CD1c-positive myeloid dendritic cell (primary cell): ENCODE measurements at regions not wholly inside any gene's neighbourhood (a gene's known extent, or its start where the extent isn't known, plus 50 kb on each side); places are given as distances from the start of the nearest gene placed in this dataset.
"Not testable (repeated sequence)": the region's sequence is repeated elsewhere in the genome, so short reads cannot be mapped to it uniquely, and the experiment has no call there.

Experiments used
- DNase-seq: peaks from one replicate; pipeline ENCODE4 v3.0.0-alpha.2; 2016; ENCODE audit errors: extremely low spot score

DNA sequence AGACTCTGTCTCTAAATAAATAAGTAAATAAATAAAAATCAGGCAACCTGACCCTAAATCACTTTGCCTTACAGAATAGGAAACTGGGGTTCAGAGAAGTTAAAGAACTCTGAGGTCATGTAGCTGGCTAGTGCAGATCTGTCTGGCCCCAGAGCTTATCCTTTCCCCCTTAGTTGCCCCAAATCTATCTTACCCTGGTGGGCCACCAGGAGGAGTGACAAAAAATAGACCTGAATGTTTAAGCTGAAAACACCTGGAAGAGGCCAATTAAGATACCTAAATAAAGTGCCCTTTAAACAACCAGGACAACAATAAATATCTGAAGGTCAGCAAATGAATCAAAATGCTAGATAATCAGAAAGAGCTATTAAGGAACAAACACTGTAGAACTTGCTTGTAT lies 59.7 kb downstream of the TEX35 start:
- no peak for DNase-seq

DNA sequence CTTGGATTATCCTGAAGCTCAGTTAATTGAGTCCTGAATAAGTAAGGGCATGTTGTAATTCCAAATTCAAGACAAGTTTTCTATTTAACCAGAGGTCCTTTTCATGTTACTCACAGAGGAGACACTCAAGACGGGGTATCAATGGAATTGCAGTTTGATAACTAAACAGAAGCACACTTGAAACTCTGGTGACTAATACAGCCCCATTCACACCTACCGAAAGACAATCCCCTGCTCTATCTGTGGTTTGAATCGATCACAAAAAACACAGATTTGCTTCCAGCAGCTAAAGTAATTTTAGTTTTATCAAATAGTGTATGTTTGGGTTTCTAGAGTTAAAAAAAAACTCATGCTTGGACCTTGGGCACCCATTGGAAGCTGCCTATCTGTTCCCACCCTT lies 60.4 kb downstream of the TEX35 start:
- DNase-seq, result no peak

DNA sequence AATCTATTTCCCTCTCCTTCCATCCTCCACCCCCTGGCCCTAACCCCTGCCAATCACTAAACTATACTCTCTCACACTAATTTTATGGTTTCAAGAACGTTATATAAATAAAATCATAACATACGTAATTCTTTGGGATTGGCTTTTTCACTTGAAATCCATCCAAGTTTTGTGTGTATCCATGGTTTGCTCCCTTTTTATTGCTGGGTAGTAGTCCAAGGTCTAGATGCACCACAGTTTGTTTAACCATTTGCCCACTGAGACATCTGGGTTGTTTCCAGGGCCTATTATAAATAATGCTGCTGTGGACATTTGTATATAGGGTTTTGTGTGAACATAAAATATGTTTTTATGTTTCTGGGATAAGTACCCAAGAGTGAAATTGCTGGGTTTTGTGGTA lies 61.4 kb downstream of the TEX35 start:
- DNase-seq, result no peak

DNA sequence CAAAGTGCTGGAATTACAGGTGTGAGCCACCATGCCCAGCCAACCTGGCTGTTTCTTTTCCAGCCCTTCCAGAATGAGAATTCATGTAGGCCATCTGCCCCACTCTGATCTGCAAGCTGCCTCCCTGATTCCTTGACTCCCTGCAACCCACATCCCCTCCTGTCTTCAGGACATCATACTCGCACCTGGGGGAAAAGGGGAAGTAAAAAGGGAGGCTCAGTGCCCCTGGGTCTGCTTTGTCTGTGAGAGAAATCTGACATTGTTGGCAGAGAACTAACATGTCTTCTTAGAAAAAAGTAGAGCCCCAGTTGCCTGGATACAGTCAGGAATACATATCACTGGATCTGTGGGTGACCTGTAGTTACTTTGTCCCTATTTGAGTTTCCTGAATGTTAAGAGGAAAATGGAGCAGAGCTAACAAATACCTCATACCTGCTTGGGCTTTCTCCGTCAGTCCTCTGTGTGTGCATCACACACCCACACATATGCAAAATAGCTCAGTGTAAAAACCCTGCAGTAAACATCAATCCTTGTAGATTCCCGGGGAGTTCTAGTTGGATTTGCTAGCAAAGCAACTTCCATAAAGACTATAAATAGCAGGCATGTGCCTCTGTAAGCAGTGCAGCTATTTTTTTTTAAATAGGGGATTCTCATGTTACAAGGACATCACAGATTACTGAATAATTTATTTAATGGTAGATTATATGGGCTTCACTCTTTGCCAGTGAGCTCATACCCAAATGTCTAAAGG lies 62.9 kb downstream of the TEX35 start:
- no peak for DNase-seq

DNA sequence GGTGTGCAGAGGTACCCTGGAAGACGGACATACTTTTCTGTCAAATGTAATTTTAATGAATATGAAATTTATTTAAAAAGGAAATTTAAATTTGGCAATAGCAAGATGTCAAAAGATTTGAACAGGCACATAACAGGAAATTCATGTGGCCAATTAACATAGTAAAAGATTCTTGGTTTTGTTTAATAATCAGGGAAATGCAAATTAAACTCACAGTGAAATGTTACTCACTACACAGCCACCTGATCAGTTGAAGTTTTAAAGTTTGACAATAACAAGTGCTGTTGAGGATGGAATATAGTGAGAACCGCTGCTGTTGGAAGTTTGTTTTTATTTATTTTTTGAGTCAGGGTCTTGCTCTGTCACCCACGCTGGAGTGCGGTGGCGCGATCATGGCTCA lies 63.9 kb downstream of the TEX35 start:
- DNase-seq, result no peak

DNA sequence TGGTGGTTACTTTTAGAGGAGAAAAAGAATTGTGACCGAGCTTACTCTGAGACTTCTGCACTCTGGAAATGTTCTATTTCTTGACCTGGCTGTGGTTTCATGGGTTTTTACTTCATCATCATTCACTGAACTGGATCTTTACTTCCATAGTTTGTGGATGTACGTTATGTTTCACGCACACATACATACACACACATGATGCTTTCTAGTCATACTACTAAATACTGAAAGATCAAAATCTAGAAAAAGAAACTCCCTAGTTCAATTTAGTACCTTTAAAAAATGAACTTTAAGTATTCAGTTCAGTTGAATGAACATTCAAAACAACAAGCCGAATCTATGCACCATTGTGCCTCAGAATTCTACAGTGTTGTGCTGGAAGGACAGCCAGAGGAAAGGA lies 65.0 kb downstream of the TEX35 start:
- no peak for DNase-seq

DNA sequence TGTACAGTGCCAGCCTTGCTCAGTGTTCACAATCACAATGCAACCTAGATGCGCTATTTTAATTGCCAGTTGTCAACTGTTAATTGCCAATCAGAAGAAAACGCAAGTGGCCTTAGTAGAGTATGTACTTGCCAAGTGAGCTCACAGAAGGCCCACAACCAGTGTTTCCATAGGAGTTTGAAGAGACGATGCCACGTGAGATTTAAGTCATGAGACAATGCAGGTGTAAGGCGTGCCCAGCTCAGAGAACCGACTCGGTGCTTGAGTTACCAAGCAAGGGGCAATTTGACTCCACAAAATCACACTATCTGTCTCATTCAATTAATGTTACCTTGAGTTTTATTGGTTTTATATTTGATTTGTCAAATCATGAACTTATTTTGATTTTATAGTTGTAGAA lies 65.6 kb downstream of the TEX35 start:
- DNase-seq, result no peak

DNA sequence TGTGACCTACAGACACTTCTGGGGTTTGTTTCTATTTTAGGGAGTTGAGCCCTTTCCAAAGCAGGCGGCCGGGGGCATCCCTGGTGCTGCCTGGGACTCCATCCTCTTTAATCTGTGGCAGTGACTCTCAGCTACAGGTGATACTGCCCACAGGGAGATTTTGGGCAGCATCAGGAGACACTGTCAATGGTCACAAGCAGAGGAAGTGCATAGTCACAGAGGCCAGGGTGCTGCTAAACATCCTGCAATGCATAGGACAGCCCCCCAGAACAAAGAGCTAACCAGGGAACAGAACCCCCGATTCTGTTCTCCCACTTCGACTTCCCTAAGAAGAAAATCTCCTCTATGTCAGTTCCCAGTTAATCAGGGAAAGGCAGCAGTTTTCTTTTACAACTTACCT lies 66.2 kb downstream of the TEX35 start:
- DNase-seq, result no peak

DNA sequence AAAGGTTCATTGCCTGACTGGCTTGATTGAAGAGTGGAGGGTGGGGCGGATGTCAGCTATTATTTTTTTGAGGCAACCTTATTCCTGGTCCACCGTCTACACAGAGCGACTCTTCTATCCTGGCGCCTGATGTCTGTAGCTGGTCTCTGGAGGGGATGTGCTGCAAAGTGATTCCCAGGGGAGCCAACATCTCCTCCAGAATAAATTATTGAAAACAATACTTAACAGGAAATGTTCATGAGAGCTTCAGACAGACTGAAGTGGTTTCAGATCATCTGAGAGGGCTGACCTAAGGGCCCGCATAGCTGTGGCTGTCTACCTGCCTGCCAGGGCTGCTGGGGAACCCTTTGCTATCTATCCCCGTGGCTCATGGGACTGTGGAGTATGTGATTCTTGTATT lies 66.7 kb downstream of the TEX35 start:
- no peak for DNase-seq

DNA sequence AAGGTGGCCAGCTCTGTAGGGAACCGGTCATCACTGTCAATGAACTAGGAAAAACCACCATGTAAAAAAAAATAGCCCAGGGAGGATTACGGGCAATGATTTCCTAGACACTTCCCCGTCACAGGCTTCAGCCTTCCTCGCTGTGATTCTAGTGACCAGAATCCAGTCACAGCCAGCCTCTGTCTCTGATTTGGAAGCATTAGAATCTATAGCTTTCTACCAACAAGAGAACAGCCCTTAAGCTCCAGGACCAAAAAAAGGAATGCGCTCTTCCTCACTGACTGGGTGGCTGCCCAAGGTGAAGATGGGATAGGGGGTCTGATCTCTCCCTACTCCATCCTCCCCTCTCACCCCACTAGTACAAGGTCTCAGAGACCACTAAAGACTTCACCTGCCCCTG lies 67.2 kb downstream of the TEX35 start:
- DNase-seq, result no peak

DNA sequence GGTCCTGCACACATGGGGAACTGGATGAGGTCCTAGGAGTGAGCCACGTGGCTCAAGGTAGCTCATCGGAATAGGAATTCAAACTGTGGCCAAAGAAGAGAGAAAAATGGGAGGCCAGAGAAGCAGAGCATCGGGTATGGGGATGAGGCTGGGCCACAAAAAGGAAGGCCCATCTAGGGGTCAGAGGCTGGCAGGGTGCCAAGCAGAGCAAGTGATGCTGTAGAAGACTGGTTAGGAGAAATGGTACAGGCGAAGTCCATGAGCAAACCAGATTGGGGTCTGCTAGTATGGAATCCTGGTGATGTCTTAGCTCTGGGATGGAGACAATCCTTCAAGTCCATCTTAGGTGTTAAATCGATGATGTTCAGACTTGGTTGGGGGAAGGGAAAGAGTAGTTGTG lies 68.0 kb downstream of the TEX35 start:
- no peak for DNase-seq

DNA sequence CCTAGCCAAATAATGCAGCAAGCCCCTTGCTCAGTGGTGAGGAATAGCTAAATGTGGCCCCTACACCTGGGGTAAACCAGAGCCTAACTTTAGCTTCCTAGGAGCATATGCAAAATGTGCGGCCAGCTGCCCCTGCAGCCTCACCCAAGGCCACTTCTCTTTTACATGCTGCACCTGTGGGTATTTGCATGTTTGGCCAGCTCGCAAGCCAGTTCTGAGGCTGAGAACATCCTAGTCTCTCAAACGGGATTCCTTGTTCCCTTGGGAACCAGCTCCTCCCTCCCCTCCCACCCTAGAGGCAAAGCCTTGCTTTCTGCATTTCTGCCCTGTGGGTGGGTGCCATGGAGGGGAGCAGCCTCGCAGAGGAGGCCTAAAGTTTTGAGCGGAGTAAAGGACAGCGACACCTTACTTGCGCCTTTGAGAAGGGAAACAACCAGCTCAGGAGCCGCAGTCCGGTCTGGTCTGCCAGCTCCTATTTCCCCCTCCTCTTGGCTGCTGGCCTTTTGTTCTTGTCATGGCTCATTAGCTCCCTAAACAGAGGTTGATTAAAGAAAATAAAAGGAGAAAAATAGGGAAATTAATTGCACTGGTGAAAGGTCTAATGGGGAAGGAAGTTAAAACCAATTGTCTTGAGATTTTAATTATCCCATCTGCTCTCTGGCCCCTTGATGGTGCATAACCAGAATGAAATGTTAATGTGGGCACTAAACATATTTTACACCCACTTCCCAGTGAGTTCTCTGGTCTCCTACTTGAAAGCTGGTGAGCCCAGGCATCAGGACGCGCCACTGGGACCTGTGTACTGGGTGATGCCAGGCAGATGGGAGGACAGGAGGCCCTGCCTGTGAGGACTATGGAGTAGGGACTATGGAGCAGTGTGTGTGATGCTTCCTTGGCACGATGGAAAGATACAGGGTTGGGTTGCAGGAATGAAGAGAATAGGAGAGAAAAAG lies 68.7 kb downstream of the TEX35 start:
- DNase-seq, result no peak

DNA sequence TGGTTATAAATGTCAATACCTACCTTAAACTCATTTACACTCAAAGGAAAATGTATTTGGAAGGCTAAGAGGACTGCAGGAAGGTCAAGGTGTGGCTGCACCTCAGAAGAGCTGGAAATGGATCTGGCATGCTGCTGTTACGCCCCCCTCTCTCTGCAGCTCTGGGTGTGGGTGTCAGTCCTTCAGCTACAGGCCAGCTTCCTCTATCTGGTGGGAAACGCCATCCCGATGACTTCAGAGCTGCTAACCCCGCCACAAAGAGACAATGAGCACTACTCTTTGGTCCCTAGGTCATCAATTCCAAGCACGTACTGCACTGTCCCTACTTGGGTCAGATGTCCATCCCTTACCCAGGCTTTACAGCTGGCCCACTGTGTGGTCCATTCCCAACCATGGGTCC lies 74.2 kb downstream of the TEX35 start:
- no peak for DNase-seq

DNA sequence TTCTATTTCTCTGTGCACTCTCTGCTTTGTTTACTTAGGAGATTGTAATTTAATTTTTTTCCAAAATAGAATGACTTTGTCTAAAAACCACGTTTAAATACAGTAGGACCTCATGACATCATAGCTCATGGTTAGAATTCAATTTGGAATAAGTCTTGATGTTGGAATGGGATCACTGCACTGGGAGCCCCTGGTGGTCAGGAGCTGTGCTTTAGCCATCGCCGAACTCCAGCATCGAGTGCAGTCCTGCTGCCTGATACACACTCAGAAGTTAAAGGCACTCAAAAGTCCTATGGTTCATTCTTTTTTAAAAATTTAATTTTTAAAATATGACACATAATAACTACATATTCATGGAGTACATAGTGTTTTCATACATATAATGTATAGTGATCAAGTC lies 75.1 kb downstream of the TEX35 start:
- no peak for DNase-seq

DNA sequence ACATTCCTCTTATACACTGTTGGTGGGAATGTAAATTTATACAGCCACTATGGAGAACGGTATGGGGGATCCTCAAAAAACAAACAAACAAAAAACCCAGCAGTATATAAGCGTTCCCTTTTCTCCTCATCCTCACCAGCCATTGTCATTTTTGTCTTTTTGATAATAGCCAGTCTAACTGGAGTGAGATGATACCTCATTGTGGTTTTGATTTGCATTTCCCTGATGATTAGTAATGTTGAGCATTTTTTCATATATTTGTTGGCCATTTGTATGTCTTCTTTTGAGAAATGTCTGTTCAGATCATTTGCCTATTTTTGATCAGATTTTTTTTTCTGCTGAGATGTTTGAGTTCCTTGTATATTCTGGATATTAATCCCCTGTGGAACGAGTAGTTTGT lies 76.1 kb downstream of the TEX35 start:
- DNase-seq, result not testable (repeated sequence)

DNA sequence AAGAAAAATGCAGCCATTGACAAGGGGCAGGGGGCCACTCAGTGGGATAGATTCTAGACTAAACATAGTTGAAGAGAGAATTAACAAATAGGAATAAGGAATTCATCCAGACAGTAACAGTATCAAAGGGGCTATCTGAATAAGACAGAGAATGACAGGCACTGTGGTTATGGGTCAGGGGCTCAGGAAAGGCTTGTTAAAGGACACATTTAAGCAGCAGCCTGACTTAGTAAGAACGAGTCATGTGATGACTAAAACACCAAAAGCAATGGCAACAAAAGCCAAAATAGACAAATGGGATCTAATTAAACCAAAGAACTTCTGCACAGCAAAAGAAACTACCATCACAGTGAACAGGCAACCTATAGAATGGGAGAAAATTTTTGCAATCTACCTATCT lies 78.9 kb downstream of the TEX35 start:
- not testable (repeated sequence) for DNase-seq

DNA sequence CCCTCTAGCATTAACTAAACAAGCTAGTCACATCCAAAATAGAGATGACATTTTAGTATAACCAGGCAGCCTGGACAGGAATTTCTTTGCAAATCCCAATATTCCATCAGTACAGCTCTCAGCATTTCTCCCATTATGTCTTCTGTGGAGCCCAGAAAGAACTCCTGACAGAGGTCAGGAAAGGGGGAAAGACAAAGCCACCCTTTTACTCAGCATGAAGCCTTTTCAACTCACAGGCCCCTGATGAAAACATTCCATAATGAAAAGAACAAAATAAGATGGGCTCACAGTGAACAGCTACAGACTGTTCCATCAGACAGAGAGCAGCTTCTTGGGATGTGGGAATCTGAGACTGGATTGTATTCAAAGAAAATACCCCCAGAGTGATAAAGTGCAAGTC lies 80.6 kb downstream of the TEX35 start:
- no peak for DNase-seq

DNA sequence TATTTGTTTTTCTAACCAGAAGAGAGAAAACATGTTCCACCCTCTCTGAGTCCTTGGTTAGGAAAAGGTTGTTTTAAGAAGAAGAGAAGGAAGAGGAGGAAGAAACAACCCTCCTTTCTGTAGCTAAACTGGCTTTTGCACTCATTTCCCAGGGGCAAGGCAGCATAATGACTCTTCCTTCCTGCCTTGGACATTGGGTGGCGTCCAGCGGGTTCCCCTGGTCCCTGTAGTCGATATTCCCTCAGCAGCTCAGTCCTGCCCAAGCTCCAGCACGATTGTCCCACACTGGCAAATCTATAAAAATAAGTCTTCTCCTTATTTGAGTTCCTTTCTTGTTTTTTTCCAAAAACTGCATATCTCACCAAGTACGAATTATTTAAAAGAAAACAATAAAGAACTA lies 81.2 kb downstream of the TEX35 start:
- DNase-seq, result no peak

DNA sequence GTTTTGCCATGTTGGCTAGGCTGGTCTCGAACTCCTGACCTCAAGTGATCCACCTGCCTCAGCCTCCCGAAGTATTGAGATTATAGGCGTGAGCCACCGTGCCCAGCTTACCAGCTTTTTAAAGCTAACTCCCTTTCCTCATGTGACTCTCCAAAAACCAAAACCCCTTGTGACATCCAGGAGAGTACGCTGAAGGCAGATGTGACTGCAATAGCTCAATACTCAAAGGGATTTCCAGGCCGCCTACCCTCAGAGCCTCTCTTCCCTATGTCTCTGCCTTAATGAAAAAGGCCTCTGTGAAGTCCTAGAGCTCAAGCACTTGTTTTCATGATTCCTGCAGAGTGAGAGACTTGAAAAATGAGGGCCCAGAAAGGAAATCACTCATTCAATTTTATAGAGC lies 82.6 kb downstream of the TEX35 start:
- no peak for DNase-seq

DNA sequence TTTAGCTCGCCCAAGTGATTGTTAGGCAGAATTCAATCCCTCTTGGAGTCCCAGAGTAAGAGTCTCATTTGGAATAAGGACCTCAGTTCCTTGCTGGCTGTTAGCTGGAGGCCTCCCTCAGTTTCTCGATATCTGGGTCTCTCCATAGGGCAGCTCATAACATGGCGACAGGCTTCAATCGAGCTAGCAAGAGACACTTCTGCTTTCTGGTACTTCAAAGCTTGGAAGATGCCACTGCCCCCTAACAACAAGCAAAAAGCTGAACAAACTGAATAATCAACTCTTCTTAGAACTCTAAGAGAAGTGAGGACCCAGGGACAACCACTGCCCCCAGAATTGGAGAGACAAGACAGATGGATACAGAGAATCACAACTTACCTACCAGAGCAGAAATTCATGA lies 86.2 kb downstream of the TEX35 start:
- DNase-seq, result no peak

DNA sequence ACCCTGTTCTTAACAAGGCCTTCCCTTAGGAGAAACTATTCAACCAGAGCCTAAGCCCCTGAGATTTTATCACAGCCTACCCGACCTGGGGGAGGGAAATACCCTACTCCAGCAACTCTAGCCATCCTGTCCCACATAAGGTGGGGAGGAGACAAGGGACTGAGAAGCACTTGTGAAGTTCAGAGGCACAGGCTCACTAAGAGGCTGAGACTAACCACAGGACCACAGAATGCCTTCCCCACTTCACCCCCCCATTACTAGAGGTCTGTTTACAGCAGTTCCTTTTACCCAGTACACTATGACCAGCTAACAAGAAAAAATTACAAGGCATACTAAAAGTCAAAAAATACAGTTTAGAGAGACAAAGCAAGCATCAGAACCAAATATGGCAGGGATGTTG lies 86.8 kb downstream of the TEX35 start:
- no peak for DNase-seq

DNA sequence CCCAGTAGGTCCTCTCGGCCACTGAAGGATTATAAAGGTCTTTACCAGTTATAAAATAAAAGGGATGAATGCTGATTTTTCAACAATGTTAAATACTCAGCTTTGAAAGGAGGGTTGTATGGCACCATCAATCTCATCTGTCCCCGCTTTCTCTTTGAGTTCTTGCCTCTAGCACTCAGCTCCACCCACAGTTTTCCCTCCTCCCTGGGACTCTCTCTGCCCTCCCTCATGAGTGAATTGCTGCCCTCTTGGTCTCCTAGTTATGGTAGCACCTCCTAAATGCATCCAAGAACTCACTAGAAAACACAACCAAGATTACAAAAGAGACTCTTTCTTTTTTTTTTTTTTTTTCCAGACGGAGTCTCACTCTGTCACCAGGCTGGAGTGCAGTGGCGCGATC lies 91.0 kb downstream of the TEX35 start:
- no peak for DNase-seq

DNA sequence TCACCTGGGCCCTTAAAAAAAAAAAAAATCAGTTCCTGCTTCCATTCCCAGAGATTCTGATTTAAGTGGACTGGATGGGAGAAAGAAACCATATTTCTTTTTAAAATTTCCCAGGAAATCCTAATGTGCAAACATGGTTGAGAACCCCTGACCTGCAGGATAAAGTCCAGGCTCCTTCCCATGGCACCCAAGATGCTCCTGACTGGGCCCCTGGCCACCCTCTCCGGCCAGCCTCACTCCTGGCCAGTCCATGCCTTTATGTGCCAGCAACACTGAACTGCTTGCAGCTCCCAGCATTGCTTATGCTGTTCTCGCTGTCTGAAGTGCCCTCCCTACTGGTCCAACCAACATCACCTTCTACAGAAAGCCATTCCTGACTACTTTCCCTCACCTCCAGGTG lies 93.9 kb downstream of the TEX35 start:
- no peak for DNase-seq
